ENCODE measurements at regions not wholly inside any gene's neighbourhood (a gene's known extent, or its start where the extent isn't known, plus 50 kb on each side); places are given as distances from the start of the nearest gene placed in this dataset.
"Not testable (repeated sequence)": the region's sequence is repeated elsewhere in the genome, so short reads cannot be mapped to it uniquely, and the experiment has no call there.

DNA sequence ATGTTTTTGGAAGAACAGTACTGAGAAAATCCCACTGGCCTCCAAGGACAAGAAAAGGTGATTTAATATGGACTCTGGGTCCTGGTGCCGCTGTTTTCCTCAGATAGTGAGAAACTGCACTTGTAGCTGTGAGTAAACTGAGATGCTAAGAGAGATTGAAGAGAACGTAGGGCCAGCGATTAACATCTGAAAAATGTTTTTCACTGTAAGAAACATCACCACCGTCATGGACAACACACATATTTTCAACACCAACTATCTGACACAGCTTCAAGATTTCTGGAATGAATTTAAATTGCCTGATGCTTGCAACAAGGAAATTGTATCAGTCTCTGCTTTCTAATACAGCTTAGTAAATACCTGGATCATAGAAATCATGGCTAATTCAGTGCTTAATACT lies 158.2 kb upstream of the SMIM31 start:
- intact Hi-C loops (cut with DNase I): no loop called here
- H3K9me3 ChIP-seq (ENCODE audit: control insufficient read depth, low read length): no peaks in the 10 kb centered on the region
- ATAC-seq: no peak
- WGBS: 68% methylated on average over 4 of the region's 4 CpGs
- H3K27me3 ChIP-seq (ENCODE audit: control insufficient read depth, insufficient read depth): no peaks in the 10 kb centered on the region
- no peak overlapping the region for H3K27ac ChIP-seq (ENCODE audit: low read length)
- no peak overlapping the region for H3K4me3 ChIP-seq (ENCODE audit: low read length)
- no peaks in the 10 kb centered on the region for H3K4me1 ChIP-seq (ENCODE audit: control insufficient read depth, insufficient read depth, low read length)
- DNase-seq: no peak

- 83% methylated on average over 17 of the region's 17 CpGs for WGBS
- no peak for ATAC-seq
- H3K4me1 ChIP-seq (ENCODE audit: control insufficient read depth, insufficient read depth, low read length): no peaks in the 10 kb centered on the region
- H3K27me3 ChIP-seq (ENCODE audit: control insufficient read depth, insufficient read depth): no peaks in the 10 kb centered on the region
- H3K9me3 ChIP-seq (ENCODE audit: control insufficient read depth, low read length): no peaks in the 10 kb centered on the region
- H3K4me3 ChIP-seq (ENCODE audit: low read length): no peak overlapping the region
- no peak overlapping the region for H3K27ac ChIP-seq (ENCODE audit: low read length)
- peak in 1 of 3 donors; percentile 18 for DNase-seq
- intact Hi-C loops (cut with DNase I): no loop called here
Measured at GRCh38 chr4:164596318-164596878, 157.5 kb upstream of the SMIM31 start.

DNA sequence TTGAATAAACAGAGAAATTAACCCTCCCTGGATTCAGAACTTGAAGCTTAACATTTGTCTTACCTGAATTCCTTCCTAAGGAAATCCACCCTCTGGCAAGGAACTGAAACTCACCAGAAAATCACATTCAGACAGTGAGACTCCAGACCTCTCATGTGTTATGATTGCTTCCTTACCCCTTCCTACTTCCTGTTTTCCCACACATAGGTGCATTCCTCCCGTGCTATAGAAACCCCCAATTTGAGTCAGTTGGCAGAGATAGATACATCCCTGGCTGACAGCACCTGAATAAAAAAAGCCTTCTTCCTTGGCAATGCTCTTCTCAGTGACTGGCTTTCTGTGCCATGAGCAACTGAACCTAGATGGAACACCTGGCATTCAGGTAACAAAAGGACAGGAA lies 157.0 kb upstream of the SMIM31 start:
- H3K27ac ChIP-seq (ENCODE audit: low read length): no peak overlapping the region
- no peak overlapping the region for H3K4me3 ChIP-seq (ENCODE audit: low read length)
- H3K27me3 ChIP-seq (ENCODE audit: control insufficient read depth, insufficient read depth): no peaks in the 10 kb centered on the region
- WGBS: 31% methylated on average over 1 of the region's 1 CpG
- H3K9me3 ChIP-seq (ENCODE audit: control insufficient read depth, low read length): no peaks in the 10 kb centered on the region
- ATAC-seq (no peak), DNase-seq (no peak)
- intact Hi-C loops (cut with DNase I): no loop called here
- H3K4me1 ChIP-seq (ENCODE audit: control insufficient read depth, insufficient read depth, low read length): no peaks in the 10 kb centered on the region

GRCh38 chr4:164601653-164602052 lies 152.3 kb upstream of the SMIM31 start:
- Histone ChIP-seq H3K4me3 (ENCODE audit: low read length) (no peak overlapping the region), H3K4me1 (ENCODE audit: control insufficient read depth, insufficient read depth, low read length) (no peaks in the 10 kb centered on the region), H3K9me3 (ENCODE audit: control insufficient read depth, low read length) (no peaks in the 10 kb centered on the region), H3K27ac (ENCODE audit: low read length) (no peak overlapping the region), H3K27me3 (ENCODE audit: control insufficient read depth, insufficient read depth) (no peaks in the 10 kb centered on the region)
- ATAC-seq (no peak), DNase-seq (no peak)
- 45% methylated on average over 1 of the region's 1 CpG for WGBS
- intact Hi-C loops (cut with DNase I): no loop called here

- ATAC-seq; H3K27ac ChIP-seq (ENCODE audit: low read length); H3K9me3 ChIP-seq (ENCODE audit: control insufficient read depth, low read length); H3K4me1 ChIP-seq (ENCODE audit: control insufficient read depth, insufficient read depth, low read length); H3K4me3 ChIP-seq (ENCODE audit: low read length); intact Hi-C loops (cut with DNase I); DNase-seq; H3K27me3 ChIP-seq (ENCODE audit: control insufficient read depth, insufficient read depth): not testable (repeated sequence)
- 71% methylated on average over 6 of the region's 6 CpGs for WGBS
Measured at GRCh38 chr4:164605791-164606190, 148.1 kb upstream of the SMIM31 start.

- intact Hi-C loops (cut with DNase I): no loop called here
- no peak for ATAC-seq
- no peaks in the 10 kb centered on the region for H3K4me1 ChIP-seq (ENCODE audit: control insufficient read depth, insufficient read depth, low read length)
Measured at GRCh38 chr4:164606478-164606877, 147.5 kb upstream of the SMIM31 start.

GRCh38 chr4:164613256-164613655 lies 140.7 kb upstream of the SMIM31 start:
- H3K4me1 ChIP-seq (ENCODE audit: control insufficient read depth, insufficient read depth, low read length): no peaks in the 10 kb centered on the region
- no peaks in the 10 kb centered on the region for H3K9me3 ChIP-seq (ENCODE audit: control insufficient read depth, low read length)
- no peak overlapping the region for H3K4me3 ChIP-seq (ENCODE audit: low read length)
- no peak for DNase-seq
- ATAC-seq: no peak
- intact Hi-C loops (cut with DNase I): no loop called here
- no peak overlapping the region for H3K27ac ChIP-seq (ENCODE audit: low read length)
- no peaks in the 10 kb centered on the region for H3K27me3 ChIP-seq (ENCODE audit: control insufficient read depth, insufficient read depth)
- WGBS: 60% methylated on average over 1 of the region's 1 CpG

More at GRCh38 chr4:164606478-164606877, 147.5 kb upstream of the SMIM31 start:
- H3K4me3 ChIP-seq (ENCODE audit: low read length): no peak overlapping the region
- no peaks in the 10 kb centered on the region for H3K27me3 ChIP-seq (ENCODE audit: control insufficient read depth, insufficient read depth)
- no peak overlapping the region for H3K27ac ChIP-seq (ENCODE audit: low read length)
- H3K9me3 ChIP-seq (ENCODE audit: control insufficient read depth, low read length): no peaks in the 10 kb centered on the region
- no peak for DNase-seq

DNA sequence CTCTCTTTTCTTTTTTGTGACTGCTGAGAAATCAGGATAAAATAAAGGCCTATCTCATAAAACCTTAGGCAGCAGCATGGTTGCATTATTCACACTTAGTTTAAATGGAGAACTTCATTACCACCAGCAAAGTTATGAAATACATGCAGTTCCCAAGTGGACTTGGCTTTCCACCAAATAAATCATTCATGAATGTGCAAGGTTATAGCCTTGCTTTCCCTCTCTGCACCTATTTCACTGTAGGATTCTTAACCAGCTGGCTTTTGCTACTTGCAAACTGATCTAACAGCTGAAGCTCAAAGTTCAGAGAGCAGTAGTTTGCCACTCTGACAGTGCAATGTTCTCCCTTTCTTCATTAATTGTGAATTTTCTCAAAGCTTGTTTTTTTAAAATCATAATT lies 140.1 kb upstream of the SMIM31 start:
- Histone ChIP-seq H3K4me3 (ENCODE audit: low read length) (no peak overlapping the region), H3K27me3 (ENCODE audit: control insufficient read depth, insufficient read depth) (no peaks in the 10 kb centered on the region), H3K9me3 (ENCODE audit: control insufficient read depth, low read length) (no peaks in the 10 kb centered on the region), H3K27ac (ENCODE audit: low read length) (no peak overlapping the region), H3K4me1 (ENCODE audit: control insufficient read depth, insufficient read depth, low read length) (no peaks in the 10 kb centered on the region)
- intact Hi-C loops (cut with DNase I): no loop called here
- DNase-seq: no peak
- no peak for ATAC-seq

- no peak overlapping the region for H3K27ac ChIP-seq (ENCODE audit: low read length)
- no peak overlapping the region for H3K4me3 ChIP-seq (ENCODE audit: low read length)
- intact Hi-C loops (cut with DNase I): no loop called here
- ATAC-seq (no peak), DNase-seq (no peak)
- no peaks in the 10 kb centered on the region for H3K4me1 ChIP-seq (ENCODE audit: control insufficient read depth, insufficient read depth, low read length)
- WGBS: 62% methylated on average over 2 of the region's 2 CpGs
- H3K27me3 ChIP-seq (ENCODE audit: control insufficient read depth, insufficient read depth): no peaks in the 10 kb centered on the region
- H3K9me3 ChIP-seq (ENCODE audit: control insufficient read depth, low read length): no peaks in the 10 kb centered on the region
Measured at GRCh38 chr4:164614329-164614728, 139.6 kb upstream of the SMIM31 start.

DNA sequence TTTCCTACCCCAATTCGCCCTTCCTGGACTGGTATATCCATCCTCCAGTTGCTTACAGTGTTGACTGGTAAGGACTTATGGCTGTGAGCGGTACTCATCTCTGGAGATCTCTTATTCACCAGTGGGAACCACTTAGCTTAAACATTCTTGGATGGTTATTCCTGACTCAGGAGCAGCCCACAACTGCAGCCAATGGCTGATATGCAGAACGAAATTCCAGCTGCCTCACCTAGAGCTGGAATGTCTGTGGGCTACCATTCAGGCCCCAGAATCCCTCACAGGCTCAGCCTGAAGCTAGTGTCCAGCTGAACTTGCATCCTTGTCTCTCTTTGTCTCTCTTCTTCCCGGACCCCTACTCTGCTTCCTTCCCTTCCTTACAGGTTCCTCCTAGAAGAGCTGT lies 138.9 kb upstream of the SMIM31 start:
- ATAC-seq: no peak
- intact Hi-C loops (cut with DNase I): no loop called here

GRCh38 chr4:164615964-164616363 lies 138.0 kb upstream of the SMIM31 start:
- H3K9me3 ChIP-seq (ENCODE audit: control insufficient read depth, low read length): no peaks in the 10 kb centered on the region
- no peak overlapping the region for H3K27ac ChIP-seq (ENCODE audit: low read length)
- ATAC-seq (no peak), DNase-seq (no peak)
- H3K4me1 ChIP-seq (ENCODE audit: control insufficient read depth, insufficient read depth, low read length): no peaks in the 10 kb centered on the region
- intact Hi-C loops (cut with DNase I): no loop called here
- no peak overlapping the region for H3K4me3 ChIP-seq (ENCODE audit: low read length)
- no peaks in the 10 kb centered on the region for H3K27me3 ChIP-seq (ENCODE audit: control insufficient read depth, insufficient read depth)

More for the DNA sequence above, 138.9 kb upstream of the SMIM31 start:
- H3K4me1 ChIP-seq (ENCODE audit: control insufficient read depth, insufficient read depth, low read length): no peaks in the 10 kb centered on the region
- WGBS: 62% methylated on average over 4 of the region's 4 CpGs
- H3K4me3 ChIP-seq (ENCODE audit: low read length): no peak overlapping the region
- no peak for DNase-seq
- no peaks in the 10 kb centered on the region for H3K27me3 ChIP-seq (ENCODE audit: control insufficient read depth, insufficient read depth)
- no peak overlapping the region for H3K27ac ChIP-seq (ENCODE audit: low read length)
- H3K9me3 ChIP-seq (ENCODE audit: control insufficient read depth, low read length): no peaks in the 10 kb centered on the region

- intact Hi-C loops (cut with DNase I): no loop called here
- 82% methylated on average over 1 of the region's 1 CpG for WGBS
- ATAC-seq (no peak), DNase-seq (no peak)
- no peak overlapping the region for H3K27ac ChIP-seq (ENCODE audit: low read length)
- H3K9me3 ChIP-seq (ENCODE audit: control insufficient read depth, low read length): no peaks in the 10 kb centered on the region
- no peaks in the 10 kb centered on the region for H3K4me1 ChIP-seq (ENCODE audit: control insufficient read depth, insufficient read depth, low read length)
- H3K4me3 ChIP-seq (ENCODE audit: low read length): no peak overlapping the region
- H3K27me3 ChIP-seq (ENCODE audit: control insufficient read depth, insufficient read depth): no peaks in the 10 kb centered on the region
Measured at GRCh38 chr4:164616961-164617360, 137.0 kb upstream of the SMIM31 start.
